Stimulated activated CD8-positive, alpha-beta memory T cell treated with anti-CD3 and anti-CD28 coated beads, Interleukin-15, amount 100 ng/mL, for 48 hours (primary cell): ENCODE measurements at regions not wholly inside any gene's neighbourhood (a gene's known extent, or its start where the extent isn't known, plus 50 kb on each side); places are given as distances from the start of the nearest gene placed in this dataset.

Experiments
- DNase-seq, 2 donors: peaks; one replicate each; pipeline ENCODE4 v3.0.0-alpha.2; 2020; ENCODE audit warnings: low read depth in 2 of 2

GRCh38 chr2:220894069-220894468, 678.0 kb downstream of the EPHA4 start:
- no peak for DNase-seq

DNA sequence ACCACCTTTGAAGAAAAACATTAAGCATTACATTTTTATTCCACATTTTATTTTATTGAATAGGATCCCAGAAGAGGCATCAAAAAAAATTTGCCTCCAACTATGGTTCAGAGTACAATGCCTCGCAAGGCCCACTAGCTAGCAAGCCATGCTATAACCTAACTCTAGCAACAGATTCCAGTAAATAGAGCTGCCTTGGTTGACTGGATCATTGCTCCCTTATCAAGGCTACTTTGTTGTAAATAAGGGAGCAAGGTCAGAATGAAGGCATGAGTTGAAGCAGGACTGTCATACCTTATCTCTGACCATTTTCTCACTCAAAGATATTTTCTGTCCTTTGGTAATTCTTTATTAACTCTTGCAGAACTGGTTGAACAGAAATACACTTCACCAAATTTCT, 672.6 kb downstream of the EPHA4 start:
- no peak for DNase-seq

DNA sequence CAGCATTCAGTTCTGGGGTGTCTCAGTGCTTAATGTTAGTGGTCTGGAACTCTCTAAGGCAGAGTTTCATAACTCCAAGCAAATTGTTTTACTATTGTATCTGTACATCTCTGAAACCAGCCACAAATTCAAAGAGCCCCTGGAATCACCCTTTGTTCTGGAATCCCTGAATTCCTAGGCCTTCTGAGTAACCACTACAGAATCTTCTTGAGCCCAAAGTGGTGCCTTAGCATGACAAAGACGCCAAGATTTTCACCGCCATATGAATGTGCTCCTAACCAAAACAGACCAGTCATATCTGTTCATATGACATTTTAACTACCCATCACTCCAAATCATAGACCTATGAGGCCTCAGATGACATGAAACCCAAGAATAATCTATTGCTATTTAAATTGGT, 668.1 kb downstream of the EPHA4 start:
- DNase-seq: no peak

DNA sequence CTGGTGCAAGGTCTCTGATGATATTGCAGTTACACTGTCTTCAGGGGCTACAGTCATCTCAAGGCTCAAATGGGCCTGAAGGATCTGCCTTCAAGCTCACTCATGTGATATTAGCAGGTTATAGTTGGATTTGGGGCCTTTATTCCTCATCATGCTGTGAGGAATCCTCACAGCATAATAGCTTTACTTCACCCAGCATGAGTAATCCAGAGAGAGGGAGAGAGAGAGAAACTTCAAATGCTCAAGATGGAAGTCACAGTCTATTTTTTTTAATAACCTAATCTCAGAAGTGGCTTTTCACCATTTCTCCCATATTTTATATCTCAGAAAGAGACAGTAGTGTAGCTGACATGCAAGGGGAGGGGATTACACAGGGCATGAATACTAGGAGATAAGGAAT, 658.7 kb downstream of the EPHA4 start:
- no peak for DNase-seq

DNA sequence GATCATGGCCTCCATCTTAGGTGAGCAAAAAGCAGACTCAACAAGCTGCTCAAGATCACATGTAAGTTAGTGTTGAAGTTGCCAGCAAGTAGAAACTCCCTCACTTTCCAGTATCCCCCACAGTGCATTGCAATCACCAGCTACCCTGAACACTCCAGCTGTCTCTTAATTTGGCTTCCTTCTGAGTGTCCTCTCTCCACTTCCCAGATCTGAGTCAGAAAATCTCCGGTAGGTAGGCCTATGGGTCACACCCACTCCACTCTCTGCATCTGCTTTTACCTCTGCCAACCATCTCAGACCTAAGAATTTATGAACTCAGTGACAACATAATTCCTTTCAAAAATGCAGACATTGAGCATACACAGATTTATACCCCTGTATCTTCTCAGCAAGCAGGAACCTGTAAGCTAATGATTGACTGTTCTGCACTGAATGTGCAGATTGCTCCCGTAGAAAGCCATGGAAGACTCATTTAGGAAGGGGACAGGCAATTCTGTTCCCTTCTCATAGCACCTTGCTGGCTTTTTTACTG, 656.9 kb downstream of the EPHA4 start:
- no peak for DNase-seq

DNA sequence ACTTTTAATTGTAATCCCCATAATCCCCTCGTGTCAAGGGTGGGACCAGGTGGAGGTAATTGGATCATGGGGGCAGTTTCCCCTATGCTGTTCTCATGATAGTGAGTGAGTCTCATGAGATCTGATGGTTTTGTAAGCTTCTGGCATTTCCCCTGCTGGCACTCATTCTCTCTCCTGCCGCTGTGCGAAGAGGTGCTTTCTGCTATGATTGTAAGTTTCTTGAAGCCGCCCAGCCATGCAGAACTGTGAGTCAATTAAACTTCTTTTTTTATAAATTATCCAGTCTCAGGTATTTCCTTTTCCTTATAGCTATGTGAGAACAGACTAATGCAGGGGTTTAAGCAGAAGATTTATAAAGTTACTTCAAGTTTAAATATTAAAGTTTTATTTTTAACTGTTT, 655.2 kb downstream of the EPHA4 start:
- DNase-seq: no peak

DNA sequence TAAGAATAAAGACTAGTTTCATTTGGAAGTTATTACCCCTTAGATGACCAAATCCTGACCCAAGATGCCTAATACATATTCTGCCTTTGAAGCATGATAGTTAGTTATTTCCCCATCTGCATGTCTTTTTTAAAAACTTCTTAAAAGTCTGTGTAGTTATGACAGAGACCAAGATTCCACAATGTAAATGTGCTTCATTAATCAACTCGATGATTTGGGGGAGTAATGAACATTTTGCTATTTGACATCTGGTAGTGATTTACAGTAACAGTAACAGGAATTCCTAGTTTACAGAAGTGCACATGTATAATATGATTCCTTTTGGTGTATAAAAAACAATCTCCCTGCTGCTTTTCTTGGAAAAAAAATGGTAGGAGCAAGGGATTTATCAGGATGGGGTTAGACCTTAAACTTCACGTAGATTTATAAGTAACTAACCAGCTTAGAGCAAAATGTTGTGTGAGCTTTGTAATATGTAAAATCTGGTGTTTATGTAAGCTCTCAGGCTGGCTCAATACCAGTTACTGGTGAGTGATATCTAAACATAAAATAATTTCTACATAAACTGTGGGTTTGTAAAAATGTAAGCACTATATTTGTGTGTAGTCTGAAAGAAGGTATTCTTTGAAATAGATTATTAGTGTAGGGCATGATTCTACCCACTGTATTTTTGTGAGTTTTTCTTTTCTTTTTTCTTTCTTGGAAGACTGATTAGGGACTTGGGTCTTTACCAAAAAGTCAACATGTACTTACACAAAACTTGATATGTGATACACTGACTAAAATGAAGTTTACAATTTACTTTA, 641.6 kb downstream of the EPHA4 start:
- no peak for DNase-seq

DNA sequence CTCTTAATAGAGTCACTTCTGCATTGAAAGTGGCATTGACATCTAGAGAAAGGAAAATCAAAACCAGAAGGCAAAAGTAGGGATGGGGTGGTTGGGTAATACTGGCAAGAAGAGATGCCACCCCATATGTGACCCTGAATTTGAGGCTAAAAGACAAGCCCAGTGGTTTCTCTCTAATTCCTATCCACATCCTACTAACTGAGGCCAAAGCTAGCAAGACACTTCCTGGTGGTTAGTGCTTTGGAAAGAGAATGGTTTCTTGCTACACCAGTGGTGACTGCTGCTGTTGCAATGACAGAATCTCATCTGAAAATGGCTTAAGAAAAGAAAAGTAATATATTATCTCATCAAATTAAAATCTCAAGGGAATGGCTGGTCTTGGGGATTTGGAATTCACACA, 640.6 kb downstream of the EPHA4 start:
- no peak for DNase-seq

- DNase-seq: no peak
Observed at GRCh38 chr2:220932041-220932440, 640.1 kb downstream of the EPHA4 start.

DNA sequence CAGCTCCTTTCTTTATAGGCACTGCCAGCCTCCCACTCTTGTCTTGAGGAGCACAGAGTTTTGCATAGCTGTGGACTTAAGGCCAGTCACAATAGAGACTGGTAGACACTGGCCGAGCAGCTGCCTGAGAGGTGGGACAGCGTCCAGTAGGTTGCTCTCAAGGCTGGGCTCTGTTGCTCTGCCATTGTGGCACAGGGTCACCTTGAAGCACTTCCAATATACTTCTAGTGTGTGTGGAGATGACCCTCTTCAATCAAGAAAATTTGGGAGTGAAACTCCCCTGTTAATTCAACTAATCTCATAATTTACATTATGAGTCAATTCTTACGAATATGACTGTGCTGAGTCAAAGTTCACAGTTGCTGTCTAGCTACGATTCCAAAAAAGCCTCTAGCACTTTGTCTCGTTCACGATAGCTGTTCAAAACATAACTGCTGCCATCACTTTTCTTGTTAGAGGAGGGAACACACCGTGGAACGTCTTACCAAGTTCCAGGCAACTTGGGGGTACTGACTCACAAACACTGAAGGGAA, 636.2 kb downstream of the EPHA4 start:
- DNase-seq: peak in 1 of 2 donors; percentile 1

- DNase-seq: no peak
Observed at GRCh38 chr2:220936641-220937197, 635.4 kb downstream of the EPHA4 start.

DNA sequence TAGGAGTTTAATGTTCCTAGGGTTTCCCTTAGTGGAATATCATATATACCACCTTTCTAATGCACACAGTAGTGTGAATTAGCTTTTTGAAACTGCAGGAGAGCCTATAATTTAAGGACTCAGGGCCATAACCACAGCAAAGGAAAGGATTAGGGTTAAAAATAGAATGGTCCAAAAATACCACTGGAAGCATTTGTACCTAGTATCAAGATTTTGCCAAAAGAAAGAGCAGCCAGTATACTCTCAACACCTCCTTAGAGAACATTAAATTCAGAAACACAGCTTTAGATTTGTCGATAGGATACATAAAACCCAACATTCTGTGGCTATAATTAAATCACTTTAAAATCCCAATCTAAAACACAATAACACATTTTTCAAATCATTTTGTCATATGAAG, 634.9 kb downstream of the EPHA4 start:
- DNase-seq: no peak

- no peak for DNase-seq
Observed at GRCh38 chr2:220940646-220941045, 631.5 kb downstream of the EPHA4 start.

- no peak for DNase-seq
Observed at GRCh38 chr2:220941683-220942082, 630.4 kb downstream of the EPHA4 start.

DNA sequence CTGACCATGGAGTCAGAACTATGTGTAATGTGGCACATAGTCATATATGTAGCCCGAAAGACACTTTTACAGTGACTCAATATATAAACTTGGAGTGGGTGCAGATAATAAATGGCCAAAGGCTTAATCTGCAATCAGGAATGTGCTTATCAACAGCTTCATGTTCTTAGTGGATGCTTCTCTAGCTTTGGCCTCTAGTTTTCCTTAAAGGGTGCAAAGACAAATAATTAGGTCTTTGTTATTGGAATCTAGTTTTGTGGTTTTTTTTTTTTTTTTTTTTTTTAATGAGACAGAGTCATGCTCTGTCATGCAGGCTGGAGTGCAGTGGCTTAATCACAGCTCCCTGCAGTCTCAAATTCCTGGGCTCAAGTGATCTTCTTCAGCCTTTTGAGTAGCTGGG, 625.6 kb downstream of the EPHA4 start:
- DNase-seq: no peak

GRCh38 chr2:220948579-220948978, 623.5 kb downstream of the EPHA4 start:
- DNase-seq: no peak

DNA sequence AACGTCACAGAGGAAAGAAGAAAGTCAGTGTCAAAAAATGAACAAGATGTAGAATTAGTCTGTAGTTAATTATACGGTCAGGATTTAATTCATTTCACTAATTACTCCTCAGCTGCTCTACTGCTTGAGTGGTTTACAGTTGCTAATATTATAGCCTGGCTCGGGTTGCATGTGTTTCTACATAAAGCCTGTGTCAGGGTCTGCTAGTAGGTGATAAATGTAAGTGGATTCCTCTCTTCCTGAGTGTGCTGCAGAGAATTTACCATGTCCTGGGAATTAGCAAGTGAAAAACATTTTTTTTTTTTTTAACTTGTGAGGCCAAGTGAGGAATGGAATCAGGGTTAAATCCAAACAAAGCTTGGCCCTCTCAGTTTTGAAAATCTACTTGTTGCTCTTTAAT, 622.6 kb downstream of the EPHA4 start:
- DNase-seq: no peak

DNA sequence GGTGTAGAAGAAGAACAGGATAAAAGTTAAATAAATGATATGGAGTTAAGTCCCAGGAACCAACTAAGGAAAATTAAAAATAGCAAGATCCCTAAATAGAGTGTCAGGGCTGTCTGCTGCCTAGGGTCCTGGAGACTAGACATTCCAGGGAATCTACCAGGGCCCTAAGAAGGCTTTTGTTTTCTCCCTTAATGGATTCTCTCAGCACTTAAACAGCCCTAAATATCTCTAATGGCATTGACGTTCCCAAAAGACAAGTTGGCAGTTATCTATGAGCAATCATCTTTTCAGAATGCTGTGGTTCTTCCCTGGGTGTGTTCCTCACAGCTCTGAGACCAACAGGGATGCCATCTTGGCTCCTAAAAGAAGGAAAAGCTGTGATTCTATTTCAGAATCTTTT, 616.3 kb downstream of the EPHA4 start:
- no peak for DNase-seq

DNA sequence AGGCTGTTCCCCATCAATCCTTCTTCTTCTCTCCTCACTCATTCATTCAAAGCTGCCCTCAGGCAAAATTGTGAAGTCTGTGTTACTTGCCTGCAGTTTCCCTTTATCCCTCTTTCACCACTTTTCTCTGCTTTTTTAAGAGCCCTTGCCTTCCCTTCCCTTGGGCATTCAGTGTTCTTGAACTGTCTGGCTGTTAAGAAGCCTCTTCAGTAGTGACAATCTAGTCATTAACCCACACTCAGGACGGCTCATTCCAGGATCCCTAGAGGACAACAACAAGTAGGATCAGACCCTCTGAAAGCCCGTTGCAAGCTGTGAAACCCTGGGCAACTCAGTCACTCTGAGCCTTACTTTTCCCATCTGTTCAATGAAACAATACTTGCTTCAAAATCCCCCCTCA, 615.7 kb downstream of the EPHA4 start:
- no peak for DNase-seq

DNA sequence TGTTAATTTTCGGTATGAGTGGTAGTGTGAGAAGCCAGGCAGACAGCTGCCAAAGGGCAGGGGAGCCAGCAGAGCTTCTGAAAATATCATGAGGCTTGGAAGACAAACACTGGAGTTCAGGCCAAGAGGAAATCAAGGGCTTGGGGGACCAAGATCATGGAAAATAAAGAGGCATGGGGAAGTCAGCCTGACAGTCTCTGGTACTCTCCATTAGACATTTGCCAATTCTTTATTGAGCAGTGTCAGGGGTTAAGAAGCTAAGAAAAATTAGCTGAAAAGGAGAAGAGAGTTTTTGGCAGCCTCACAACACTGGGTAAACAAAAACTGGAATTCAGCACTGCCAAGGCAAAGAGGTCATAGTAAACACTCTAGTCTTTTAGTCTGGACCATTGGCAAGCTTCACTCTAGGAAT, 612.7 kb downstream of the EPHA4 start:
- DNase-seq: no peak

GRCh38 chr2:220961143-220961860, 610.8 kb downstream of the EPHA4 start:
- DNase-seq: no peak

DNA sequence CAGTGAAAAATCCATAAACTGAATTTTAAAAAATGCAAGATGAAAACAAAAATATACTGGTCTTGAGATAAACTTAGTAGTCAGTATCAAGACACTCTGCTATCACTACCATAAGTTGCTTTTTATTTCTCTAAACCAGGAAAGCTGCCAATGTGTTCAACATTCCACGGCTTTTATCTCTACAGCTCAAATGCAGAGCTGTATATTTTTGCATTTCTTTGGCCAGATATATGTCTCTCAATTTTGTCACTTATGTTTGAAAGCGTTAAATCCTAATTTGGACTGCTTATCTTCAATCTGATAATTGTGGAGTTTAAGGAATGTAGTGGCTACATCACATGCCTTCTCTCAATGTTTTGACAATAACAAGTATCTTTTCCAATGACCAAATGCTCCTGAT, 609.5 kb downstream of the EPHA4 start:
- no peak for DNase-seq

DNA sequence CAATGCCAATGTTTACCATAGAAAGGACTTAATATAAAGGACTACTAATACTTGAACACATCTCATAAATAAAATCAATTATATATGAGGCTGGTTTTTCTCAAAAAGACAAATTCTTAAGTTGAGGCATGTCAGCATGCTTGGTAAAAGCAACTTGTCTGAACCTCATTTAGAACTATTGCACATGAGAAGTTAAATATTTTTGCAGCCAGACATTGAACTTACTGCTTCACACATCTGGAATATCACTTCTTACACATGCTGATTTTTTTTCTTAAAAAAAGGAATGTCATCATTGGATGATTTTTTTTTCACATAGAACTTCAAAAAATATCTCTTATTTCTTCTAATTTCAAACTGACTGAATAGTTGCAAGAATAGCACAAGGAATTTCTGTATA, 609.0 kb downstream of the EPHA4 start:
- no peak for DNase-seq
